Liver (tissue), 3 donors: ENCODE measurements at regions not wholly inside any gene's neighbourhood (a gene's known extent, or its start where the extent isn't known, plus 50 kb on each side); places are given as distances from the start of the nearest gene placed in this dataset.

ENCODE experiments used
- EGR1 ChIP-seq, 2 donors: IDR thresholded peaks; 2 replicates each; pipeline ENCODE4 v1.6.1; 2016 to 2018; ENCODE audit warnings: antibody characterized with exemption in 2 of 2, low read depth in 2 of 2
- GABPA ChIP-seq, 2 donors: IDR thresholded peaks in 1 of 2; conservative IDR thresholded peaks in 1 of 2; 2 replicates each; pipeline ENCODE4 v1.6.1; 2016; ENCODE audit warnings: antibody characterized with exemption in 2 of 2, mild to moderate bottlenecking in 1 of 2, moderate library complexity in 1 of 2
- SP1 ChIP-seq: IDR thresholded peaks from 2 replicates; pipeline ENCODE4 v1.6.1; 2018; ENCODE audit warnings: antibody characterized with exemption, mild to moderate bottlenecking
- TF ChIP-seq, protein P1 (sequence below): fragments of 150-350 bp; IDR thresholded peaks from 2 replicates; pipeline ENCODE4 v1.5.1; 2017; ENCODE audit warnings: improper control_type of control experiment, low read depth, low read length; ENCODE audit not compliant: missing input control
- TF ChIP-seq, protein P2 (sequence below): IDR thresholded peaks from 2 replicates; pipeline ENCODE4 v1.6.1; 2016; ENCODE audit warnings: antibody characterized with exemption, mild to moderate bottlenecking
- TF ChIP-seq, protein P3 (sequence below): IDR thresholded peaks from 2 replicates; pipeline ENCODE4 v1.6.1; 2016; ENCODE audit warnings: antibody characterized with exemption
- TF ChIP-seq, protein P4 (sequence below): IDR thresholded peaks from 2 replicates; pipeline ENCODE4 v1.6.1; 2016; ENCODE audit warnings: antibody characterized with exemption
- donor health status: healthy.
- donor health status: healthy.

DNA sequence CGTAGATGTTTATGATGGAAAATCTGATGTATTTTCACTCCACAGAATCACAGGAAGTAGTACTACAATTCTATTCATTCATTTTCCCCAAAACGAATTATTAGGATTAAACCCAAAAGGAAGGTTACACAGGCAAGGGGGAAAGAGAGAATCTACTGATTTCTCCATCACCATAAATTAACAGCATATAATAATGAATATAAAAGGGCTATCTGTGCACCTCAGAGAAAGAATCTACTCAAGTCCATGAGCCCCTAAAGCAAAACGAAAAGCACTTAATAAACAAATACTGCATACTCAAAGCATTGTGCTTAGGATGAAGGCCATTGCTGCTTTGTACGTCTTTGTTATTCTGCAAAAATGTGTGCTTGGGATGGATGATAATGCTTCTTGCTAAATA lies 740.5 kb upstream of the SEMA6A start:
- TF ChIP-seq SP1 (no peak), GABPA (IDR thresholded peaks at IDR 0.05 in 1 of 2, conservative IDR thresholded peaks at IDR 0.05 in 1 of 2) (no peak), EGR1 (IDR thresholded peaks at IDR 0.05; ENCODE audit: low read depth in 2 of 2) (no peak)
- TF ChIP-seq, protein P1, sequence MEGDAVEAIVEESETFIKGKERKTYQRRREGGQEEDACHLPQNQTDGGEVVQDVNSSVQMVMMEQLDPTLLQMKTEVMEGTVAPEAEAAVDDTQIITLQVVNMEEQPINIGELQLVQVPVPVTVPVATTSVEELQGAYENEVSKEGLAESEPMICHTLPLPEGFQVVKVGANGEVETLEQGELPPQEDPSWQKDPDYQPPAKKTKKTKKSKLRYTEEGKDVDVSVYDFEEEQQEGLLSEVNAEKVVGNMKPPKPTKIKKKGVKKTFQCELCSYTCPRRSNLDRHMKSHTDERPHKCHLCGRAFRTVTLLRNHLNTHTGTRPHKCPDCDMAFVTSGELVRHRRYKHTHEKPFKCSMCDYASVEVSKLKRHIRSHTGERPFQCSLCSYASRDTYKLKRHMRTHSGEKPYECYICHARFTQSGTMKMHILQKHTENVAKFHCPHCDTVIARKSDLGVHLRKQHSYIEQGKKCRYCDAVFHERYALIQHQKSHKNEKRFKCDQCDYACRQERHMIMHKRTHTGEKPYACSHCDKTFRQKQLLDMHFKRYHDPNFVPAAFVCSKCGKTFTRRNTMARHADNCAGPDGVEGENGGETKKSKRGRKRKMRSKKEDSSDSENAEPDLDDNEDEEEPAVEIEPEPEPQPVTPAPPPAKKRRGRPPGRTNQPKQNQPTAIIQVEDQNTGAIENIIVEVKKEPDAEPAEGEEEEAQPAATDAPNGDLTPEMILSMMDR, result no peak
- TF ChIP-seq, protein P2, sequence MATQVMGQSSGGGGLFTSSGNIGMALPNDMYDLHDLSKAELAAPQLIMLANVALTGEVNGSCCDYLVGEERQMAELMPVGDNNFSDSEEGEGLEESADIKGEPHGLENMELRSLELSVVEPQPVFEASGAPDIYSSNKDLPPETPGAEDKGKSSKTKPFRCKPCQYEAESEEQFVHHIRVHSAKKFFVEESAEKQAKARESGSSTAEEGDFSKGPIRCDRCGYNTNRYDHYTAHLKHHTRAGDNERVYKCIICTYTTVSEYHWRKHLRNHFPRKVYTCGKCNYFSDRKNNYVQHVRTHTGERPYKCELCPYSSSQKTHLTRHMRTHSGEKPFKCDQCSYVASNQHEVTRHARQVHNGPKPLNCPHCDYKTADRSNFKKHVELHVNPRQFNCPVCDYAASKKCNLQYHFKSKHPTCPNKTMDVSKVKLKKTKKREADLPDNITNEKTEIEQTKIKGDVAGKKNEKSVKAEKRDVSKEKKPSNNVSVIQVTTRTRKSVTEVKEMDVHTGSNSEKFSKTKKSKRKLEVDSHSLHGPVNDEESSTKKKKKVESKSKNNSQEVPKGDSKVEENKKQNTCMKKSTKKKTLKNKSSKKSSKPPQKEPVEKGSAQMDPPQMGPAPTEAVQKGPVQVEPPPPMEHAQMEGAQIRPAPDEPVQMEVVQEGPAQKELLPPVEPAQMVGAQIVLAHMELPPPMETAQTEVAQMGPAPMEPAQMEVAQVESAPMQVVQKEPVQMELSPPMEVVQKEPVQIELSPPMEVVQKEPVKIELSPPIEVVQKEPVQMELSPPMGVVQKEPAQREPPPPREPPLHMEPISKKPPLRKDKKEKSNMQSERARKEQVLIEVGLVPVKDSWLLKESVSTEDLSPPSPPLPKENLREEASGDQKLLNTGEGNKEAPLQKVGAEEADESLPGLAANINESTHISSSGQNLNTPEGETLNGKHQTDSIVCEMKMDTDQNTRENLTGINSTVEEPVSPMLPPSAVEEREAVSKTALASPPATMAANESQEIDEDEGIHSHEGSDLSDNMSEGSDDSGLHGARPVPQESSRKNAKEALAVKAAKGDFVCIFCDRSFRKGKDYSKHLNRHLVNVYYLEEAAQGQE, result no peak
- TF ChIP-seq, protein P3, sequence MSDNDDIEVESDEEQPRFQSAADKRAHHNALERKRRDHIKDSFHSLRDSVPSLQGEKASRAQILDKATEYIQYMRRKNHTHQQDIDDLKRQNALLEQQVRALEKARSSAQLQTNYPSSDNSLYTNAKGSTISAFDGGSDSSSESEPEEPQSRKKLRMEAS, result no peak
- TF ChIP-seq, protein P4, sequence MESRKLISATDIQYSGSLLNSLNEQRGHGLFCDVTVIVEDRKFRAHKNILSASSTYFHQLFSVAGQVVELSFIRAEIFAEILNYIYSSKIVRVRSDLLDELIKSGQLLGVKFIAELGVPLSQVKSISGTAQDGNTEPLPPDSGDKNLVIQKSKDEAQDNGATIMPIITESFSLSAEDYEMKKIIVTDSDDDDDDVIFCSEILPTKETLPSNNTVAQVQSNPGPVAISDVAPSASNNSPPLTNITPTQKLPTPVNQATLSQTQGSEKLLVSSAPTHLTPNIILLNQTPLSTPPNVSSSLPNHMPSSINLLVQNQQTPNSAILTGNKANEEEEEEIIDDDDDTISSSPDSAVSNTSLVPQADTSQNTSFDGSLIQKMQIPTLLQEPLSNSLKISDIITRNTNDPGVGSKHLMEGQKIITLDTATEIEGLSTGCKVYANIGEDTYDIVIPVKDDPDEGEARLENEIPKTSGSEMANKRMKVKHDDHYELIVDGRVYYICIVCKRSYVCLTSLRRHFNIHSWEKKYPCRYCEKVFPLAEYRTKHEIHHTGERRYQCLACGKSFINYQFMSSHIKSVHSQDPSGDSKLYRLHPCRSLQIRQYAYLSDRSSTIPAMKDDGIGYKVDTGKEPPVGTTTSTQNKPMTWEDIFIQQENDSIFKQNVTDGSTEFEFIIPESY, result no peak
